Activated naive CD4-positive, alpha-beta T cell treated with anti-CD3 and anti-CD28 coated beads, Interleukin-2, amount 50 U/mL, for 24 hours (primary cell): ENCODE measurements at regions not wholly inside any gene's neighbourhood (a gene's known extent, or its start where the extent isn't known, plus 50 kb on each side); places are given as distances from the start of the nearest gene placed in this dataset.
"Not testable (repeated sequence)": the region's sequence is repeated elsewhere in the genome, so short reads cannot be mapped to it uniquely, and the experiment has no call there.

Experiments used
- H3K27ac Mint-ChIP-seq: one replicate; pipeline ENCODE4 v1.8.0; 2021; ENCODE audit warnings: mild to moderate bottlenecking, mixed read lengths
- H3K27me3 Mint-ChIP-seq: one replicate; pipeline ENCODE4 v1.8.0; 2021; ENCODE audit warnings: mixed read lengths
- H3K36me3 Mint-ChIP-seq: one replicate; pipeline ENCODE4 v1.8.0; 2021; ENCODE audit warnings: mixed read lengths
- H3K4me1 Mint-ChIP-seq: one replicate; pipeline ENCODE4 v1.8.0; 2021; ENCODE audit warnings: mixed read lengths
- H3K4me3 Mint-ChIP-seq: one replicate; pipeline ENCODE4 v1.8.0; 2021; ENCODE audit warnings: mild to moderate bottlenecking, mixed read lengths
- H3K9me3 Mint-ChIP-seq: one replicate; pipeline ENCODE4 v1.8.0; 2021; ENCODE audit warnings: mixed read lengths

GRCh38 chr16:60949800-60950199, 1086.4 kb downstream of the CDH8 start:
- peaks cover 13% of the 10 kb centered on the region for H3K9me3 Mint-ChIP-seq
- no peak overlapping the region for H3K27ac Mint-ChIP-seq
- no peak overlapping the region for H3K4me3 Mint-ChIP-seq
- no peaks in the 10 kb centered on the region for H3K36me3 Mint-ChIP-seq
- no peaks in the 10 kb centered on the region for H3K4me1 Mint-ChIP-seq
- H3K27me3 Mint-ChIP-seq = no peaks in the 10 kb centered on the region

GRCh38 chr16:60945225-60945624, 1091.0 kb downstream of the CDH8 start:
- peaks cover 6% of the 10 kb centered on the region for H3K9me3 Mint-ChIP-seq
- no peaks in the 10 kb centered on the region for H3K36me3 Mint-ChIP-seq
- H3K27me3 Mint-ChIP-seq = no peaks in the 10 kb centered on the region
- H3K27ac Mint-ChIP-seq = no peak overlapping the region
- H3K4me3 Mint-ChIP-seq = no peak overlapping the region
- no peaks in the 10 kb centered on the region for H3K4me1 Mint-ChIP-seq

- not testable (repeated sequence) for H3K4me3 Mint-ChIP-seq, H3K27ac Mint-ChIP-seq, H3K27me3 Mint-ChIP-seq, H3K4me1 Mint-ChIP-seq, H3K36me3 Mint-ChIP-seq
- H3K9me3 Mint-ChIP-seq = peaks cover 15% of the 10 kb centered on the region
Measured at GRCh38 chr16:60936189-60936588, 1100.0 kb downstream of the CDH8 start.

- Mint-ChIP-seq H3K4me3 (no peak overlapping the region), H3K9me3 (peaks cover 15% of the 10 kb centered on the region), H3K27me3 (no peaks in the 10 kb centered on the region), H3K4me1 (no peaks in the 10 kb centered on the region), H3K27ac (no peak overlapping the region), H3K36me3 (no peaks in the 10 kb centered on the region)
Measured at GRCh38 chr16:60932600-60932999, 1103.6 kb downstream of the CDH8 start.

- H3K36me3 Mint-ChIP-seq = no peaks in the 10 kb centered on the region
- H3K27ac Mint-ChIP-seq = no peak overlapping the region
- no peak overlapping the region for H3K4me3 Mint-ChIP-seq
- H3K27me3 Mint-ChIP-seq = no peaks in the 10 kb centered on the region
- no peaks in the 10 kb centered on the region for H3K4me1 Mint-ChIP-seq
- peaks cover 16% of the 10 kb centered on the region for H3K9me3 Mint-ChIP-seq
Measured at GRCh38 chr16:60930291-60930690, 1105.9 kb downstream of the CDH8 start.

GRCh38 chr16:60922920-60923319, 1113.3 kb downstream of the CDH8 start:
- H3K4me1 Mint-ChIP-seq = no peaks in the 10 kb centered on the region
- peaks cover 12% of the 10 kb centered on the region for H3K9me3 Mint-ChIP-seq
- H3K36me3 Mint-ChIP-seq = no peaks in the 10 kb centered on the region

GRCh38 chr16:60914334-60914733, 1121.9 kb downstream of the CDH8 start:
- H3K36me3 Mint-ChIP-seq = no peaks in the 10 kb centered on the region
- no peak overlapping the region for H3K27ac Mint-ChIP-seq
- H3K4me3 Mint-ChIP-seq = no peak overlapping the region
- no peaks in the 10 kb centered on the region for H3K4me1 Mint-ChIP-seq
- no peaks in the 10 kb centered on the region for H3K27me3 Mint-ChIP-seq
- peaks cover 15% of the 10 kb centered on the region for H3K9me3 Mint-ChIP-seq

More at GRCh38 chr16:60922920-60923319, 1113.3 kb downstream of the CDH8 start:
- Mint-ChIP-seq H3K27ac (no peak overlapping the region), H3K4me3 (no peak overlapping the region), H3K27me3 (no peaks in the 10 kb centered on the region)

- Mint-ChIP-seq H3K9me3 (peaks cover 12% of the 10 kb centered on the region), H3K27me3 (no peaks in the 10 kb centered on the region), H3K27ac (no peak overlapping the region)
Measured at GRCh38 chr16:60907645-60908044, 1128.6 kb downstream of the CDH8 start.

GRCh38 chr16:60905811-60906210, 1130.4 kb downstream of the CDH8 start:
- no peak overlapping the region for H3K4me3 Mint-ChIP-seq

More at GRCh38 chr16:60907645-60908044, 1128.6 kb downstream of the CDH8 start:
- H3K36me3 Mint-ChIP-seq = no peaks in the 10 kb centered on the region
- no peak overlapping the region for H3K4me3 Mint-ChIP-seq
- H3K4me1 Mint-ChIP-seq = no peaks in the 10 kb centered on the region

GRCh38 chr16:60902114-60902513, 1134.1 kb downstream of the CDH8 start:
- Mint-ChIP-seq H3K36me3 (no peaks in the 10 kb centered on the region), H3K4me1 (no peaks in the 10 kb centered on the region), H3K27me3 (no peaks in the 10 kb centered on the region), H3K9me3 (peaks cover 10% of the 10 kb centered on the region), H3K27ac (no peak overlapping the region), H3K4me3 (no peak overlapping the region)

More at GRCh38 chr16:60905811-60906210, 1130.4 kb downstream of the CDH8 start:
- no peak overlapping the region for H3K27ac Mint-ChIP-seq
- no peaks in the 10 kb centered on the region for H3K36me3 Mint-ChIP-seq
- H3K9me3 Mint-ChIP-seq = peaks cover 12% of the 10 kb centered on the region
- no peaks in the 10 kb centered on the region for H3K4me1 Mint-ChIP-seq
- no peaks in the 10 kb centered on the region for H3K27me3 Mint-ChIP-seq

GRCh38 chr16:60882816-60883215, 1153.4 kb downstream of the CDH8 start:
- Mint-ChIP-seq H3K27ac (no peak overlapping the region), H3K27me3 (no peaks in the 10 kb centered on the region), H3K36me3 (no peaks in the 10 kb centered on the region), H3K9me3 (peaks cover 6% of the 10 kb centered on the region), H3K4me3 (no peak overlapping the region), H3K4me1 (no peaks in the 10 kb centered on the region)

- H3K27me3 Mint-ChIP-seq = no peaks in the 10 kb centered on the region
- H3K4me3 Mint-ChIP-seq = no peak overlapping the region
- no peaks in the 10 kb centered on the region for H3K9me3 Mint-ChIP-seq
- H3K27ac Mint-ChIP-seq = no peak overlapping the region
- H3K36me3 Mint-ChIP-seq = no peaks in the 10 kb centered on the region
- H3K4me1 Mint-ChIP-seq = no peaks in the 10 kb centered on the region
Measured at GRCh38 chr16:60852635-60853034, 1183.6 kb downstream of the CDH8 start.

- H3K9me3 Mint-ChIP-seq = peaks cover 8% of the 10 kb centered on the region
- no peaks in the 10 kb centered on the region for H3K27me3 Mint-ChIP-seq
- H3K36me3 Mint-ChIP-seq = no peaks in the 10 kb centered on the region
- H3K27ac Mint-ChIP-seq = no peak overlapping the region
- no peak overlapping the region for H3K4me3 Mint-ChIP-seq
- H3K4me1 Mint-ChIP-seq = no peaks in the 10 kb centered on the region
Measured at GRCh38 chr16:60821661-60822060, 1214.6 kb downstream of the CDH8 start.

GRCh38 chr16:60820361-60820760, 1215.9 kb downstream of the CDH8 start:
- H3K27ac Mint-ChIP-seq = no peak overlapping the region
- H3K36me3 Mint-ChIP-seq = no peaks in the 10 kb centered on the region
- H3K4me3 Mint-ChIP-seq = no peak overlapping the region
- peaks cover 10% of the 10 kb centered on the region for H3K9me3 Mint-ChIP-seq
- H3K27me3 Mint-ChIP-seq = no peaks in the 10 kb centered on the region
- H3K4me1 Mint-ChIP-seq = no peaks in the 10 kb centered on the region

GRCh38 chr16:60818465-60818864, 1217.8 kb downstream of the CDH8 start:
- no peaks in the 10 kb centered on the region for H3K4me1 Mint-ChIP-seq
- H3K27me3 Mint-ChIP-seq = no peaks in the 10 kb centered on the region
- H3K36me3 Mint-ChIP-seq = no peaks in the 10 kb centered on the region
- H3K27ac Mint-ChIP-seq = no peak overlapping the region
- peaks cover 5% of the 10 kb centered on the region for H3K9me3 Mint-ChIP-seq
- H3K4me3 Mint-ChIP-seq = no peak overlapping the region

- Mint-ChIP-seq H3K4me3 (no peak overlapping the region), H3K9me3 (peaks cover 5% of the 10 kb centered on the region), H3K27me3 (no peaks in the 10 kb centered on the region), H3K36me3 (no peaks in the 10 kb centered on the region), H3K27ac (no peak overlapping the region), H3K4me1 (no peaks in the 10 kb centered on the region)
Measured at GRCh38 chr16:60816461-60816860, 1219.8 kb downstream of the CDH8 start.

GRCh38 chr16:60815865-60816264, 1220.4 kb downstream of the CDH8 start:
- no peaks in the 10 kb centered on the region for H3K27me3 Mint-ChIP-seq
- H3K9me3 Mint-ChIP-seq = peaks cover 5% of the 10 kb centered on the region
- no peaks in the 10 kb centered on the region for H3K4me1 Mint-ChIP-seq
- no peaks in the 10 kb centered on the region for H3K36me3 Mint-ChIP-seq
- no peak overlapping the region for H3K4me3 Mint-ChIP-seq
- no peak overlapping the region for H3K27ac Mint-ChIP-seq
